NB4 (cell line): ENCODE measurements at regions not wholly inside any gene's neighbourhood (a gene's known extent, or its start where the extent isn't known, plus 50 kb on each side); places are given as distances from the start of the nearest gene placed in this dataset.

Experiments used
- DNase-seq: peaks from one replicate; pipeline ENCODE4 v3.0.0; 2010; ENCODE audit warnings: low read depth
- H3K4me3 ChIP-seq: one replicate; pipeline ENCODE4 v1.5.1; 2011; ENCODE audit warnings: mild to moderate bottlenecking, low read depth, low read length, moderate library complexity
- MYC ChIP-seq: IDR thresholded peaks from 2 replicates; pipeline ENCODE4 v1.6.1; 2011; ENCODE audit warnings: low read depth, low read length
- POLR2A ChIP-seq: IDR thresholded peaks from 2 replicates; pipeline ENCODE4 v1.6.1; 2011; ENCODE audit warnings: mild to moderate bottlenecking; ENCODE audit not compliant: insufficient read length; ENCODE audit errors: extremely low read depth
- TF ChIP-seq, protein P1 (sequence below): IDR thresholded peaks from one replicate; pipeline ENCODE4 v1.5.1; 2012; ENCODE audit warnings: low read depth, low read length
- TF ChIP-seq, protein P2 (sequence below): IDR thresholded peaks from 2 replicates; pipeline ENCODE4 v1.6.1; 2011; ENCODE audit warnings: low read depth, low read length

DNA sequence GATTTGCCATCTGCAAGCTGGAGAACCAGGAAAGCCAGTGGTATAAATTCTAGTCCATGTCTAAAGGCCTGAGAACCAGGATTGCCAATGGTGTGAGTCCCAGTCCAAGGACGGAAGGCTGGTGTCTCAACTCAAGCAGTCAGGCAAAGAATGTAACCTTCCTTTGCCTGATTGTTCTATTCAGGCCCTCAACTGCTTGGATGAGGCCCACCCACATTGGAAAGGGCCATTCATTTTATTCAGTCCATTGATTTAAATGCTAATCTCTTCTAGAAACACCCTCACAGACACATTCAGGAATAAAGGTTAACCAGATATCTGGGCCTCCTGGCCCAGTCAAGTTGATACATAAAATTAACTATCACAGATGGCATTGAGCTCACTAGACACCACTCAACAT, 427.8 kb downstream of the ZNF608 start:
- no peak overlapping the region for H3K4me3 ChIP-seq
- DNase-seq = no peak
- TF ChIP-seq MYC (no peak), POLR2A (no peak)
- TF ChIP-seq, protein P1, sequence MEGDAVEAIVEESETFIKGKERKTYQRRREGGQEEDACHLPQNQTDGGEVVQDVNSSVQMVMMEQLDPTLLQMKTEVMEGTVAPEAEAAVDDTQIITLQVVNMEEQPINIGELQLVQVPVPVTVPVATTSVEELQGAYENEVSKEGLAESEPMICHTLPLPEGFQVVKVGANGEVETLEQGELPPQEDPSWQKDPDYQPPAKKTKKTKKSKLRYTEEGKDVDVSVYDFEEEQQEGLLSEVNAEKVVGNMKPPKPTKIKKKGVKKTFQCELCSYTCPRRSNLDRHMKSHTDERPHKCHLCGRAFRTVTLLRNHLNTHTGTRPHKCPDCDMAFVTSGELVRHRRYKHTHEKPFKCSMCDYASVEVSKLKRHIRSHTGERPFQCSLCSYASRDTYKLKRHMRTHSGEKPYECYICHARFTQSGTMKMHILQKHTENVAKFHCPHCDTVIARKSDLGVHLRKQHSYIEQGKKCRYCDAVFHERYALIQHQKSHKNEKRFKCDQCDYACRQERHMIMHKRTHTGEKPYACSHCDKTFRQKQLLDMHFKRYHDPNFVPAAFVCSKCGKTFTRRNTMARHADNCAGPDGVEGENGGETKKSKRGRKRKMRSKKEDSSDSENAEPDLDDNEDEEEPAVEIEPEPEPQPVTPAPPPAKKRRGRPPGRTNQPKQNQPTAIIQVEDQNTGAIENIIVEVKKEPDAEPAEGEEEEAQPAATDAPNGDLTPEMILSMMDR = no peak
- TF ChIP-seq, protein P2, sequence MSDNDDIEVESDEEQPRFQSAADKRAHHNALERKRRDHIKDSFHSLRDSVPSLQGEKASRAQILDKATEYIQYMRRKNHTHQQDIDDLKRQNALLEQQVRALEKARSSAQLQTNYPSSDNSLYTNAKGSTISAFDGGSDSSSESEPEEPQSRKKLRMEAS = no peak

DNA sequence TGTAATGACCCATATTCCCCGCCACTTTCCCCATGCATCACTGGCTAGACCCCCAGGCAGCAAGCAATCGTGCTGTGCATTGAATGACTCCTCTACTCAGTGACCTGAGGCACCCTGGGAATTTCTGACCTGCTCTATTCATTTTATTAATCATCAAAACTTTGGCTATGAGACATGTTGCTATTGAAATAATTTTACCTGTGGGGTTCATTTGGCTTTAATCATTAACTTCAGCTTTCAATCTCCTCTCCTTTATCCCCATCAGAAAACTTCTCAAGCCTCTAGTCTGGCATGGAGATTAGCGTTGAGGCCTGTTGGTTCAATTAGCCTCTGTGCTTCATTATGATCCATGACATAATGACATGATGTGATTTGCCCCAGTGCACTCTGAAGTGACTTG, 429.0 kb downstream of the ZNF608 start:
- no peak overlapping the region for H3K4me3 ChIP-seq
- no peak for DNase-seq
- TF ChIP-seq, protein P1 = no peak
- TF ChIP-seq MYC (no peak), POLR2A (no peak)
- TF ChIP-seq, protein P2 = no peak

DNA sequence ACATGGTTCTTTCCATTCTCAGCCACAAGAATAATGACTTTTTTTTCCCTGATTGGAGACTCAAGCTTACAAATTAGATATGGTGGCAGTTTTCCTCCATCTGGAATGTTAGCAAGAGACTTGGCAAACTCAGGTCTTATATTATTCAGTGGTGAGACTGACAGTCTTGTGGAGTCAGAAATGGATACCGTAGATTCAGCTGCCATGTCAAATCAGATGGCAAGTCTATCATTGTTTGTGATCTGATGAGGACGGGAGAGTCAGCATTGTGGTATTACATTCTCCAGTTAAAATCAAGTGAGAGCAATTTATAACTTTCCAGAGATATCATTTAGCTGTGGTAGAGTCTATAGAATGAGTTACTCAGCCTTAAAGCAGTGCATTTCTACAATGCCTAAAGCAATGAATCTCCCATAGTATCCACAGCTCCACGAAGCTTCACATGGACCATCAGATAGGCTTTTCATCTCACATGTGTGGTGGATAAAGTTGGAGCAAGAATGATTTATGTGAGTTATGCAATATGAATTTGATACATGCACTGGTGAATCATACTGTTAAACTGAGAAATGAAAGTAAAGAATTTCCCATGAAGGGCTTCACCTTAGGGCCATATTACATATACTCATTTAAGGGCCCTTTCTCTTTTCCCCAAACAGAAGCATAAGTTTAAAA, 430.6 kb downstream of the ZNF608 start:
- TF ChIP-seq, protein P1 = no peak
- TF ChIP-seq POLR2A (no peak), MYC (no peak)
- TF ChIP-seq, protein P2 = no peak
- no peak for DNase-seq
- H3K4me3 ChIP-seq = no peak overlapping the region

DNA sequence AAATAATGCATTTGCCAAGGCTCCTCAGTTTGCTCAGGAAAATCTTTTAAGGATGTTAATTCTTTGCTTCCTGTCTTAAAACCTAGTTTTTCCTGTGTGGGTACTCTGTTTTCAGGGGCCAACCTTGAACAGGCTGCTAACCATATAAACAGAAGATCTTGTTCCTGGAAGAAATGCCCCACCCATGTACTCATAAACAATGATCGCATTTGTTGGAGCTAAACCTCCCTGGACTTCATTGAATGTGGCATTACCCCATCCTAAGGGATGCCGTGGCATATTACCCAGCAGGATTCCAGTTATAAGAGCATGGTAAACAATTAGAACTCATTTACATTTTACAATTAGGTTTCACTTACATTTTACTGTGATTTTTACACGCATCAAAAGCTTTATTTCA, 436.0 kb downstream of the ZNF608 start:
- no peak for DNase-seq
- TF ChIP-seq, protein P2 = no peak
- TF ChIP-seq POLR2A (no peak), MYC (no peak)
- TF ChIP-seq, protein P1 = no peak
- H3K4me3 ChIP-seq = no peak overlapping the region

DNA sequence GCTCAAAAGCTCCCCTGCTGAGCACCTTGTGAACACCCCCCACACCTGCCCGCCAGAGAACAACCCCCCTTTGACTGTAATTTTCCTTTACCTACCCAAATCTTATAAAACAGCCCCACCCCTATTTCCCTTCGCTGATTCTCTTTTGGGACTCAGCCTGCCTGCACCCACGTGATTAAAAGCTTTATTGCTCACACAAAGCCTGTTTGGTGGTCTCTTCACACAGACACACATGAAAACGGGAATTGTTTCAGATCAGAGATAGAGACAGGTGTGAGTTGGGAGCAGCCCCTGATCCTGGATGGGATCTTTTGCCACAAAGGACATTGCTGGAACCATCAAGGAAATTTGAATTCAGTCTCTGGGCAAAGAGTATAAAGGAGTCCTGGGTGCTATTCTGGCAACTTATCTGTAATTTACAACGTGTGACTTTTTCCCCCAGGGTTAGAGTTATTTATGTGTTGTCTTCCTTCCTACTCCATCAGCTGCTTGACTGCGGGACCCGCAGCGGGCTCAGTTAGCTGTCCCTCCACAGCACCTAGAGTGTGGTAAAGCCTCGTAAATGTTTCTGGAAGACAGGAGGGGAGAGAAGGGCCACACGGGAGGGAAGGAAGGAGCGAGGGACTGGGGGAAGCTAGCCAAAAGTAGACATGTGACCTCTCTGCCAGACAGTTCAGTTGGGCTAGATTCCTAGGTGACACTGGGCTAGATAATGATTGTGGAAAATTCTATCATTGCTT, 437.0 kb downstream of the ZNF608 start:
- no peak for DNase-seq
- no peak overlapping the region for H3K4me3 ChIP-seq
- TF ChIP-seq POLR2A (no peak), MYC (no peak)
- TF ChIP-seq, protein P1 = no peak
- TF ChIP-seq, protein P2 = no peak
